ENCODE measurements at regions not wholly inside any gene's neighbourhood (a gene's known extent, or its start where the extent isn't known, plus 50 kb on each side); places are given as distances from the start of the nearest gene placed in this dataset.
"Not testable (repeated sequence)": the region's sequence is repeated elsewhere in the genome, so short reads cannot be mapped to it uniquely, and the experiment has no call there.

DNA sequence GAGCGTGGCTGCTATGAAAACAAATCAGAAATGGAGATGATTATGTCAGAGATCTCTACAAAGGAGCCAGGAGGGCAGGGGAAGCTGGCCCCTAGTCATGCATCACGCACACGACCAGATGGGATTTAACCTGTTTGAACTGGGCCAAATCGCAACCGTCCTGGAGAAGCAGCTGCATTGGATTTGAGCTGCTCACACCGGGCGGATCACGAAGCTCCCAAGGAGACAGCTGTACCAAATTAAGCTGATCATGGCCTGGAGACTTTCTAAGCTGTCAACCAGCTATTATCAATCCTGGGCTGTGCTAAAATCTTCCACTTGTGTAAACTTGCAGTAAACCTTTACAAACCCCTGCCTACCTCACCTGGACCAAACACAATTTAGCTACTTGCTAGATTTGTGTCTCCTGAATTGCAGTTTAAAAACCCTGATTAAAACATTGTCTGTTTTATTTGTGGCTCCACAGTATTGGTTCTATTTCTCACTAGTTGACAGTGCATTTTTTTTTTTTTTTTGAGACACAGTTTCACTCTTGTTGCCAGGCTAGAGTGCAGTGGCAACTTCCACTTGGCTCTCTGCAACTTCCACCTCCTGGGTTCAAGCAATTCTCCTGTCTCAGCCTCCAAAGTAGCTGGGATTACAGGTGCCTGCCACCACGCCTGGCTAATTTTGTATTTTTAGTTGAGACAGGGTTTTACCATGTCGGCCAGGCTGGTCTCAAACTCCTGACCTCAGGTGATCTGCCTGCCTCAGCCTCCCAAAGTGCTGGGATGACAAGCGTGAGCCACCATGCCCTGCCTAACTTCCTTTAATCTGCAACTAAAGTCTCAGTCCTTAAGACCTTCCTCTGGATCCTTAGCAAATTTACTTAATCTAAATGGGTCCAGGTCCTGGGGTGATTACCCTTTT is 98.3 kb upstream of the GRIN2A start:
- H2AFZ ChIP-seq (ENCODE audit: low read depth) = no peak overlapping the region
- no peaks in the 10 kb centered on the region for H3K9me2 ChIP-seq
- H3F3A ChIP-seq (replicated peaks; ENCODE audit: insufficient read depth) = no peaks in the 10 kb centered on the region
- peak; percentile 52 for DNase-seq
- no peaks in the 10 kb centered on the region for H4K20me1 ChIP-seq (ENCODE audit: insufficient read depth)
- H3K9ac ChIP-seq = no peak overlapping the region
- no peak overlapping the region for H3K4me3 ChIP-seq (ENCODE audit: low read depth in 2 of 2, low read length in 1 of 2)
- no peaks in the 10 kb centered on the region for H3K36me3 ChIP-seq (replicated peaks in 1 of 2; ENCODE audit: control insufficient read depth in 1 of 2, insufficient read depth in 2 of 2, low read length in 1 of 2)
- 21% methylated on average over 8 of the region's 11 CpGs for WGBS (ENCODE audit: low lambda C conversion rate)
- H3K27ac ChIP-seq (ENCODE audit: low read depth in 2 of 2, low read length in 1 of 2) = no peak overlapping the region
- H3K27me3 ChIP-seq (ENCODE audit: insufficient read depth) = no peaks in the 10 kb centered on the region
- TF ChIP-seq FOXM1 (IDR thresholded peaks at IDR 0.05; ENCODE audit: low read depth) (no peak), YY1 (IDR thresholded peaks at IDR 0.05; ENCODE audit: low read depth) (no peak), RXRA (IDR thresholded peaks at IDR 0.05; ENCODE audit: borderline replicate concordance, low read depth) (no peak), PBX3 (IDR thresholded peaks at IDR 0.05) (no peak), TCF12 (IDR thresholded peaks at IDR 0.05) (no peak), SIN3A (IDR thresholded peaks at IDR 0.05; ENCODE audit: borderline replicate concordance, low read depth, low read length) (no peak), NRF1 (IDR thresholded peaks at IDR 0.05; ENCODE audit: low read depth, low read length) (no peak)
- TF ChIP-seq, protein P1, sequence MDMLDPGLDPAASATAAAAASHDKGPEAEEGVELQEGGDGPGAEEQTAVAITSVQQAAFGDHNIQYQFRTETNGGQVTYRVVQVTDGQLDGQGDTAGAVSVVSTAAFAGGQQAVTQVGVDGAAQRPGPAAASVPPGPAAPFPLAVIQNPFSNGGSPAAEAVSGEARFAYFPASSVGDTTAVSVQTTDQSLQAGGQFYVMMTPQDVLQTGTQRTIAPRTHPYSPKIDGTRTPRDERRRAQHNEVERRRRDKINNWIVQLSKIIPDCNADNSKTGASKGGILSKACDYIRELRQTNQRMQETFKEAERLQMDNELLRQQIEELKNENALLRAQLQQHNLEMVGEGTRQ (IDR thresholded peaks at IDR 0.05; ENCODE audit: borderline replicate concordance, low read depth, low read length) = no peak
- H3K4me2 ChIP-seq = no peak overlapping the region
- POLR2A ChIA-PET = no interaction called here
- CTCF ChIA-PET = no interaction called here
- no peaks in the 10 kb centered on the region for H3K79me2 ChIP-seq (ENCODE audit: insufficient read depth)
- H3K4me1 ChIP-seq (ENCODE audit: control insufficient read depth in 1 of 2, insufficient read depth in 2 of 2, low read depth in 1 of 2, low read length in 1 of 2) = peaks cover 0 to 8% of the 10 kb centered on the region in 2 experiments; a peak in 1 of 4 replicates
- no peaks in the 10 kb centered on the region for H3K9me3 ChIP-seq

GRCh38 chr16:10282367-10282766 is 100.1 kb upstream of the GRIN2A start:
- no peaks in the 10 kb centered on the region for H3K79me2 ChIP-seq (ENCODE audit: insufficient read depth)
- DNase-seq = no peak
- no peak overlapping the region for H3K9ac ChIP-seq
- H3K36me3 ChIP-seq (replicated peaks in 1 of 2; ENCODE audit: control insufficient read depth in 1 of 2, insufficient read depth in 2 of 2, low read length in 1 of 2) = no peaks in the 10 kb centered on the region
- no peak overlapping the region for H3K4me2 ChIP-seq
- H3K27me3 ChIP-seq (ENCODE audit: insufficient read depth) = no peaks in the 10 kb centered on the region
- ChIA-PET CTCF (no interaction called here), POLR2A (no interaction called here)
- H3K4me1 ChIP-seq (ENCODE audit: control insufficient read depth in 1 of 2, insufficient read depth in 2 of 2, low read depth in 1 of 2, low read length in 1 of 2) = peaks cover 0 to 8% of the 10 kb centered on the region in 2 experiments; a peak in 1 of 4 replicates
- H3K4me3 ChIP-seq (ENCODE audit: low read depth in 2 of 2, low read length in 1 of 2) = no peak overlapping the region
- WGBS (ENCODE audit: low lambda C conversion rate) = 44% methylated on average over 3 of the region's 3 CpGs
- H4K20me1 ChIP-seq (ENCODE audit: insufficient read depth) = no peaks in the 10 kb centered on the region
- no peak overlapping the region for H2AFZ ChIP-seq (ENCODE audit: low read depth)
- no peaks in the 10 kb centered on the region for H3K9me2 ChIP-seq
- no peaks in the 10 kb centered on the region for H3F3A ChIP-seq (replicated peaks; ENCODE audit: insufficient read depth)
- H3K27ac ChIP-seq (ENCODE audit: low read depth in 2 of 2, low read length in 1 of 2) = no peak overlapping the region
- no peaks in the 10 kb centered on the region for H3K9me3 ChIP-seq
- no peak for TF ChIP-seq SIN3A (IDR thresholded peaks at IDR 0.05; ENCODE audit: borderline replicate concordance, low read depth, low read length)

DNA sequence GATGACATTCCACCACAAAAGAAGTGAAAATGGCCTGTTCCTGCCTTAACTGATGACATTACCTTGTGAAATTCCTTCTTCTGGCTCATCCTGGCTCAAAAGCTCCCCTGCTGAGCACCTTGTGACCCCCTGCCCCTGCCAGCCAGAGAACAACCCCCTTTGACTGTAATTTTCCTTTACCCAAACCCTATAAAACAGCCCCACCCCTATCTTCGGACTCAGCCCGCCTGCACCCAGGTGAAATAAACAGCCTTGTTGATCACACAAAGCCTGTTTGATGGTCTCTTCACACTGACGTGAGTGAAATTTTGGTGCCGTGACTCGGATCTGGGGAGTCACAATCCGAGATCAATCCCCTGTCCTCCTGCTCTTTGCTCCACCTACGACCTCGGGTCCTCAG is 101.0 kb upstream of the GRIN2A start:
- H3K27ac ChIP-seq (ENCODE audit: low read depth in 2 of 2, low read length in 1 of 2) = not testable (repeated sequence)
- WGBS (ENCODE audit: low lambda C conversion rate) = 53% methylated on average over 8 of the region's 8 CpGs

GRCh38 chr16:10290467-10291105 is 95.3 kb upstream of the ATF7IP2 start:
- H3K9me2 ChIP-seq; CTCF ChIA-PET; DNase-seq; H2AFZ ChIP-seq (ENCODE audit: low read depth); H3F3A ChIP-seq (replicated peaks; ENCODE audit: insufficient read depth); H3K9ac ChIP-seq; H3K4me2 ChIP-seq; H3K36me3 ChIP-seq (replicated peaks in 1 of 2; ENCODE audit: control insufficient read depth in 1 of 2, insufficient read depth in 2 of 2, low read length in 1 of 2); H3K27ac ChIP-seq (ENCODE audit: low read depth in 2 of 2, low read length in 1 of 2); H3K79me2 ChIP-seq (ENCODE audit: insufficient read depth); H4K20me1 ChIP-seq (ENCODE audit: insufficient read depth); H3K27me3 ChIP-seq (ENCODE audit: insufficient read depth); H3K9me3 ChIP-seq; POLR2A ChIA-PET; H3K4me3 ChIP-seq (ENCODE audit: low read depth in 2 of 2, low read length in 1 of 2); H3K4me1 ChIP-seq (ENCODE audit: control insufficient read depth in 1 of 2, insufficient read depth in 2 of 2, low read depth in 1 of 2, low read length in 1 of 2): not testable (repeated sequence)
- 10% methylated on average over 2 of the region's 2 CpGs for WGBS (ENCODE audit: low lambda C conversion rate)

More for the DNA sequence above, 101.0 kb upstream of the GRIN2A start:
- H3K27me3 ChIP-seq (ENCODE audit: insufficient read depth); H3K36me3 ChIP-seq (replicated peaks in 1 of 2; ENCODE audit: control insufficient read depth in 1 of 2, insufficient read depth in 2 of 2, low read length in 1 of 2); H3K9ac ChIP-seq; POLR2A ChIA-PET; H2AFZ ChIP-seq (ENCODE audit: low read depth); H3F3A ChIP-seq (replicated peaks; ENCODE audit: insufficient read depth); H3K4me1 ChIP-seq (ENCODE audit: control insufficient read depth in 1 of 2, insufficient read depth in 2 of 2, low read depth in 1 of 2, low read length in 1 of 2); H3K4me3 ChIP-seq (ENCODE audit: low read depth in 2 of 2, low read length in 1 of 2); H3K79me2 ChIP-seq (ENCODE audit: insufficient read depth); H3K9me2 ChIP-seq; H3K4me2 ChIP-seq; H4K20me1 ChIP-seq (ENCODE audit: insufficient read depth); H3K9me3 ChIP-seq; CTCF ChIA-PET; DNase-seq: not testable (repeated sequence)

GRCh38 chr16:10292197-10292596 is 93.7 kb upstream of the ATF7IP2 start:
- 44% methylated on average over 7 of the region's 9 CpGs for WGBS (ENCODE audit: low lambda C conversion rate)
- H3K27me3 ChIP-seq (ENCODE audit: insufficient read depth); CTCF ChIA-PET; H3K79me2 ChIP-seq (ENCODE audit: insufficient read depth); H3K9me3 ChIP-seq; DNase-seq; H3K27ac ChIP-seq (ENCODE audit: low read depth in 2 of 2, low read length in 1 of 2); H3K4me2 ChIP-seq; H2AFZ ChIP-seq (ENCODE audit: low read depth); H3K9me2 ChIP-seq; H4K20me1 ChIP-seq (ENCODE audit: insufficient read depth); H3F3A ChIP-seq (replicated peaks; ENCODE audit: insufficient read depth); H3K4me3 ChIP-seq (ENCODE audit: low read depth in 2 of 2, low read length in 1 of 2); POLR2A ChIA-PET; H3K36me3 ChIP-seq (replicated peaks in 1 of 2; ENCODE audit: control insufficient read depth in 1 of 2, insufficient read depth in 2 of 2, low read length in 1 of 2); H3K4me1 ChIP-seq (ENCODE audit: control insufficient read depth in 1 of 2, insufficient read depth in 2 of 2, low read depth in 1 of 2, low read length in 1 of 2); H3K9ac ChIP-seq: not testable (repeated sequence)
